Mesendoderm (in vitro differentiated cells): ENCODE measurements at regions not wholly inside any gene's neighbourhood (a gene's known extent, or its start where the extent isn't known, plus 50 kb on each side); places are given as distances from the start of the nearest gene placed in this dataset.
A peak's percentile ranks its signal among the peaks of the same experiment; 100 is the strongest.
"Not testable (repeated sequence)": the region's sequence is repeated elsewhere in the genome, so short reads cannot be mapped to it uniquely, and the experiment has no call there.

Experiments used
- DNase-seq: peaks from one replicate; pipeline ENCODE4 v3.0.0; 2013
- H2AK5ac ChIP-seq: 2 replicates; pipeline ENCODE4 v1.6.1; 2013; ENCODE audit warnings: low read length, inconsistent platforms
- H2BK120ac ChIP-seq: 2 replicates; pipeline ENCODE4 v1.6.1; 2013; ENCODE audit warnings: low read depth, mild to moderate bottlenecking, low read length, moderate library complexity, mixed read lengths
- H2BK15ac ChIP-seq: replicated peaks from 2 replicates; pipeline ENCODE4 v1.6.1; 2013; ENCODE audit warnings: low read depth, mild to moderate bottlenecking, moderate library complexity
- H2BK5ac ChIP-seq: 2 replicates; pipeline ENCODE4 v1.6.1; 2013; ENCODE audit warnings: low read length, inconsistent platforms
- H3K18ac ChIP-seq: 2 replicates; pipeline ENCODE4 v1.6.1; 2013; ENCODE audit warnings: mild to moderate bottlenecking, low read length, mixed read lengths
- H3K23ac ChIP-seq: one replicate; pipeline ENCODE4 v1.6.1; 2013; ENCODE audit warnings: low read length
- H3K27ac ChIP-seq: 2 replicates; pipeline ENCODE4 v1.5.1; 2013; ENCODE audit warnings: low read depth, mild to moderate bottlenecking, inconsistent platforms, low read length, moderate library complexity
- H3K27me3 ChIP-seq: 2 replicates; pipeline ENCODE4 v1.6.1; 2013; ENCODE audit warnings: low read length, control low read depth, mild to moderate bottlenecking, inconsistent platforms; ENCODE audit not compliant: insufficient read depth, poor library complexity
- H3K36me3 ChIP-seq: 2 replicates; pipeline ENCODE4 v1.6.1; 2013; ENCODE audit warnings: low read length, inconsistent platforms; ENCODE audit not compliant: control insufficient read depth, insufficient read depth
- H3K4ac ChIP-seq: one replicate; pipeline ENCODE4 v1.6.1; 2013; ENCODE audit warnings: low read depth, mild to moderate bottlenecking, low read length, moderate library complexity
- H3K4me1 ChIP-seq: 2 replicates; pipeline ENCODE4 v1.6.1; 2013; ENCODE audit warnings: low read depth, low read length, inconsistent platforms; ENCODE audit not compliant: control insufficient read depth
- H3K4me2 ChIP-seq: 2 replicates; pipeline ENCODE4 v1.6.1; 2013; ENCODE audit warnings: low read length
- H3K4me3 ChIP-seq: 2 replicates; pipeline ENCODE4 v1.5.1; 2013; ENCODE audit warnings: mild to moderate bottlenecking, low read length
- H3K56ac ChIP-seq: one replicate; pipeline ENCODE4 v1.6.1; 2013; ENCODE audit warnings: low read length
- H3K79me1 ChIP-seq: 2 replicates; pipeline ENCODE4 v1.6.1; 2013; ENCODE audit warnings: low read length, inconsistent platforms
- H3K79me2 ChIP-seq: 2 replicates; pipeline ENCODE4 v1.6.1; 2013; ENCODE audit warnings: mild to moderate bottlenecking, low read length; ENCODE audit not compliant: control insufficient read depth, insufficient read depth
- H3K9ac ChIP-seq: 2 replicates; pipeline ENCODE4 v1.6.1; 2013; ENCODE audit warnings: low read length, inconsistent platforms
- H4K5ac ChIP-seq: one replicate; pipeline ENCODE4 v1.6.1; 2013; ENCODE audit warnings: low read length
- H4K8ac ChIP-seq: one replicate; pipeline ENCODE4 v1.6.1; 2013; ENCODE audit warnings: low read depth, mild to moderate bottlenecking, control low read depth, low read length, moderate library complexity
- whole genome bisulfite sequencing: extraction: QIAGEN DNeasy Blood & Tissue Kit; methylation state at CpG from one replicate; pipeline ENCODE4 v1.1.7; 2013; ENCODE audit warnings: low lambda C conversion rate, missing lambda C conversion rate; ENCODE audit not compliant: insufficient coverage; ENCODE audit errors: extremely low coverage; 5-methylcytosine and 5-hydroxymethylcytosine counted together

DNA sequence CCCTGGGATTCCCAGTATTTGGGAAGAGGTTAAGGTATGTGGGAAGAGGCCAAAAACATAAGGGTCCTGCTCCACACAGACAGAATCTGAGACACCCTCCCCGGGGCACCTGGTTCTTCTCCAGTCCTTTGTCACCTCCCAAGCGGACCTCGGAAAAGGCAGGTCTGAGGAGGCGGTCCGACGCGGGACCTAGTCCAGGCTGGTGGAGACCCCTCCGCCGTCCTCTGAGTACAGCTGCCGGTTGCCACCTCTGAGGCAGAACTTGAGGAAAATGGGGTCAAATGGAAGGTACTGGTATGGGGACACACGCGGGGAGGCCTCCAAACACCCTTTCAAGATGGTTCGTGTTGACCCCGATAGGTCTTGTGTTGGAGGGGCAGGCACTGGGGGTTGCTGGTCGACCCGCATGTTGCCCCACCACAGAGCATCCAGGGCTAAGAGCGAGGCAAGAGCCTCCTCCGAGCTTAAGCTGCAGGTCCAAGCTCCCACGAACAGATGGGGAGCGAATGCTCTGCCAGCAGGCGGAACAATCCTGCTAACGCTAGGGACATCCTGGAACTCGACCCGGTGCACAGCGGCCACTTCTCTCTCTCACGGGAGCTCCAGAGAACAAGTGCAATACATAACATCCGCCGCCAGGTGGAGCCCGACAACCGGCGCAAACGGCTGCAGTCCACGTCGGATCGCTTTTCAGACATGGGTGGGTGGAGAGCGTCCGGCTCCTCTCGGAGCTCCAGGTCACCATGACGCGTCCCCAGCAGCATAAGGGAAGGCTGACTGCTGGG is 559.8 kb downstream of the SPATA31A6 start:
- not testable (repeated sequence) for H3K27me3 ChIP-seq, H4K5ac ChIP-seq, H3K4me1 ChIP-seq, H2BK15ac ChIP-seq, H2AK5ac ChIP-seq, H3K9ac ChIP-seq, H3K79me1 ChIP-seq, H3K27ac ChIP-seq, H3K23ac ChIP-seq, H2BK5ac ChIP-seq, H3K4me2 ChIP-seq, H3K4me3 ChIP-seq, H3K4ac ChIP-seq, H4K8ac ChIP-seq, H2BK120ac ChIP-seq, H3K18ac ChIP-seq, H3K79me2 ChIP-seq, H3K36me3 ChIP-seq
- H3K56ac ChIP-seq, result peak overlapping the region; percentile 65
- whole genome bisulfite sequencing, result no CpG with 5 or more reads among the region's 40 CpGs
- DNase-seq, result peak; percentile 90

DNA sequence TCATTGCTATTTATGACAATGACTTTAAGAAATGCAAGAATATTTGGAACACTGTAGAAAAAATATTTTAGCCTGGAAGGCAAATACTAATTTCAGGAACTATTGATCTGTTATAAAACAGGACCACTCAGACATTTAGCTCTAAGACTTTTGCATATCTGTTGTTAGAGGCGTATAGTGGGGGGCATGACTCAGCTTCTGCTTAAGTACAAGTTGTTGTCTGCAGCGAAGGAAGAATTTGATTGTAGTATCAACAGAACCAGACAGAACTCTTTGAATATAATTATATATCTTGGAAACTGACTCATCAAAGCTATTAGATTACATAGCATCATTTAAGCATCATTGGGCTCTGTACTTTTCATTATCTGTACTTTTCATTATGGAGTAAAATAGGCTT is 573.8 kb downstream of the SPATA31A6 start:
- H3K27me3 ChIP-seq, H3K56ac ChIP-seq, H3K4ac ChIP-seq, H3K4me1 ChIP-seq, H2BK120ac ChIP-seq, H3K4me2 ChIP-seq, H3K79me1 ChIP-seq, H3K23ac ChIP-seq, H3K4me3 ChIP-seq, DNase-seq, H2BK5ac ChIP-seq, H2AK5ac ChIP-seq, H3K18ac ChIP-seq, H3K36me3 ChIP-seq, H4K8ac ChIP-seq, H4K5ac ChIP-seq, H2BK15ac ChIP-seq, H3K79me2 ChIP-seq, H3K27ac ChIP-seq, H3K9ac ChIP-seq: not testable (repeated sequence)
- no CpG with 5 or more reads among the region's 2 CpGs for WGBS

DNA sequence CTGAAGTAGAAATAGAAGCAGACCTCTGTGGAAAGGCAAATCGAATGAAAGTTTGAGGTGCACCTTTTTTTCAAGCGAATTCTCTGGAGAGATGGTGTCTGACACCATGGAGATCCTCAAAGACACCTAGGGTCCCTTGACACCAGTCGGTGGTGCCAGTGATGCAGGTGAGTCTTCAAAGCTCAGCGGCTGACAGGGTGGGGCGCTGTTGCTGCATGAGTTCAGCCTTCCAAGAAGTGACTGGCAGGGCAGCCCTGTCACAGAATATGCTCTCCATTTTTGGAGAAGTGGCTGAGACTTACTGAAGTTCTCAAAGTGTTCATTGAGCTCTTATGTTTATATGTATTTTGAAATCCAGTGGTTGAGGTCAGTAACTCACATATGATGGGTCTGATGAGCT is 575.9 kb downstream of the SPATA31A6 start:
- not testable (repeated sequence) for H4K5ac ChIP-seq, H3K4ac ChIP-seq, H3K4me3 ChIP-seq, H3K79me2 ChIP-seq, H3K36me3 ChIP-seq, H2BK120ac ChIP-seq, H3K79me1 ChIP-seq, H3K4me2 ChIP-seq, H3K27me3 ChIP-seq, H3K18ac ChIP-seq, H2BK15ac ChIP-seq, H4K8ac ChIP-seq, H3K23ac ChIP-seq, H3K27ac ChIP-seq, H2BK5ac ChIP-seq, H3K4me1 ChIP-seq, H3K56ac ChIP-seq, H3K9ac ChIP-seq, H2AK5ac ChIP-seq
- peak; percentile 37 for DNase-seq
- WGBS, result no CpG with 5 or more reads among the region's 5 CpGs

DNA sequence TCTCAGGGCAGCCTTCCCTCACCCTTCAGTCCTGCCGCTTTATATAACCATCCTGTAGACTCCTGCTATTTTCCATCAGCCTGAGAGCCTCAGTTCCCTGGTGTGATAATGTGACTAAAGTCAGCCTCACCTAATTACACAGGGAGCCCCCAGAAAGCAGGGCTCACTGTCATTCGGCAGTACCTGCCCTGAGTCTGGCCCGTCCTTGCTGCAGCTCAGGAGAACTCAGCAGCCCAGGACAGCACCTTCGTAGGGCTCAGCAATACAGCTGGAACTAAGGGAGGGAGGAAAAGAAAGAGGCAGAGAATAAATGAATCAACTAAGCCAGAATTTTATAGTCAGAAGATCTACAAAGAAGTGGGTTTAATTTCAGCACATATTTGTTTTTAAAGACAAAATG is 598.7 kb downstream of the SPATA31A6 start:
- not testable (repeated sequence) for H3K23ac ChIP-seq, H2BK5ac ChIP-seq, H3K79me2 ChIP-seq, H2BK120ac ChIP-seq, H3K9ac ChIP-seq, H2BK15ac ChIP-seq, H3K4ac ChIP-seq, H4K5ac ChIP-seq, H3K27ac ChIP-seq, H3K56ac ChIP-seq, H2AK5ac ChIP-seq, H3K36me3 ChIP-seq, H3K27me3 ChIP-seq, H3K4me2 ChIP-seq, H3K4me3 ChIP-seq, H3K4me1 ChIP-seq, H3K79me1 ChIP-seq, DNase-seq, H4K8ac ChIP-seq, H3K18ac ChIP-seq
- no CpG with 5 or more reads among the region's 4 CpGs for WGBS

DNA sequence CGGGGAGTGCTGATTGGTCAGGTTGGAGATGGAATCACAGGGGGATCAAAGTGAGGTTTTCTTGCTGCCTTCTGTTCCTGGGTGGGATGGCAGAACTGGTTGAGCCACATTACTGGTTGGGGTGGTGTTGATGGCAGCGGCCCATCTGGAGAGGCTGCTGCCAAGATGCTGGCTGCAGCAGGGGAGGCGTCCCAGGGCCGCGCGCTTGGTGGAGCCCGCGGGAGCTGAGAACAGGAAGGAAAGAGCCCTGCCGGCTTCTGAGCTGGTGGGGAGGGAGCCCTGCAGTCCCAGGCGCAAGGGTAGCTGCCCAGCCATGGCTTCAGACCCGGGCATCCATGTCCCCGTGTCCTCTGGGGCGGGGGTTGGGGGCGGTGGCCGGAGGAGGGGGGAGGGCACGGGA is 609.3 kb downstream of the SPATA31A6 start:
- not testable (repeated sequence) for H2AK5ac ChIP-seq, H3K56ac ChIP-seq, H3K4me2 ChIP-seq, H2BK15ac ChIP-seq, H3K27ac ChIP-seq, H3K36me3 ChIP-seq, H2BK120ac ChIP-seq, H3K18ac ChIP-seq, H2BK5ac ChIP-seq, H3K4me1 ChIP-seq, H3K23ac ChIP-seq, H4K8ac ChIP-seq, H3K27me3 ChIP-seq, H3K9ac ChIP-seq, H3K4me3 ChIP-seq, H3K79me2 ChIP-seq, H3K79me1 ChIP-seq, H4K5ac ChIP-seq, H3K4ac ChIP-seq
- DNase-seq, result peak; percentile 19
- WGBS, result no CpG with 5 or more reads among the region's 16 CpGs

DNA sequence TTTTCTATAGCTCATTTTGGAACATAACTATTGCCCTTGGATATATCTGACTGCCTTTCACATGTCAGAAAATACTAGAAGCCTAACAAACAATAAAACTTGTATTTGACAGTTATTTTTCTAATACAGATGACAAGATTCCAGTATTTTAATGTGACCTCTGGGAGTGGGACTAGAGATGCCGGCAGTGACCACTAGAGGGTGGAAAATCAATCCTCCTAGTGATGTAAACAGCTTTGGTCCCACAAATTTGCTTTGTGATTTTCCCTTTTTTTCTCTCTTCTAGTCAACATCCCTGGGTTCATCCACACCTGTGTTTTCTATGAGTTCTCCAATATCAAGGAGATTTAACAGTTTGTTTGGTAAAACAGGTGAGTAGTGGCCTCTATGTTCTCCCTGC is 615.1 kb downstream of the SPATA31A6 start:
- not testable (repeated sequence) for H2BK5ac ChIP-seq, H3K79me2 ChIP-seq, H3K18ac ChIP-seq, H2AK5ac ChIP-seq, H3K4ac ChIP-seq, H3K36me3 ChIP-seq, H3K27ac ChIP-seq, H3K4me1 ChIP-seq, DNase-seq, H3K4me2 ChIP-seq, H3K23ac ChIP-seq, H2BK15ac ChIP-seq, H3K27me3 ChIP-seq, H3K9ac ChIP-seq, H4K8ac ChIP-seq, H3K79me1 ChIP-seq, H2BK120ac ChIP-seq, H3K56ac ChIP-seq, H4K5ac ChIP-seq, H3K4me3 ChIP-seq
- no CpG with 5 or more reads among the region's 1 CpG for WGBS
